H1 (cell line): ENCODE measurements at regions not wholly inside any gene's neighbourhood (a gene's known extent, or its start where the extent isn't known, plus 50 kb on each side); places are given as distances from the start of the nearest gene placed in this dataset.

Experiments
- FOSL1 ChIP-seq: IDR thresholded peaks from 2 replicates; pipeline ENCODE4 v1.6.1; 2011; ENCODE audit warnings: mild to moderate bottlenecking, low read depth, low read length, moderate library complexity; ENCODE audit not compliant: insufficient read depth
- HDAC6 ChIP-seq: IDR thresholded peaks from one replicate; pipeline ENCODE4 v1.7.1; 2012; ENCODE audit warnings: low read depth, mild to moderate bottlenecking, inconsistent platforms, low read length, moderate library complexity
- POLR2A ChIP-seq, 2 experiments: IDR thresholded peaks; 1 replicate in 1 of 2; 2 replicates in 1 of 2; pipeline ENCODE4 v1.6.1; 2011; ENCODE audit warnings: low read depth in 2 of 2, low read length in 2 of 2, mild to moderate bottlenecking in 2 of 2; ENCODE audit errors: control extremely low read depth in 1 of 2
- SIX5 ChIP-seq: IDR thresholded peaks from 2 replicates; pipeline ENCODE4 v1.6.1; 2011; ENCODE audit warnings: mild to moderate bottlenecking, low read depth, low read length

- TF ChIP-seq FOSL1 (no peak), SIX5 (no peak), HDAC6 (no peak), POLR2A (IDR thresholded peaks at IDR 0.05; ENCODE audit: control extremely low read depth in 1 of 2, low read depth in 2 of 2, low read length in 2 of 2) (no peak)
Measured at GRCh38 chr2:189370719-189371118, 70.6 kb upstream of the WDR75 start (continued).
